ENCODE measurements at regions not wholly inside any gene's neighbourhood (a gene's known extent, or its start where the extent isn't known, plus 50 kb on each side); places are given as distances from the start of the nearest gene placed in this dataset.

- TF ChIP-seq, protein P1, sequence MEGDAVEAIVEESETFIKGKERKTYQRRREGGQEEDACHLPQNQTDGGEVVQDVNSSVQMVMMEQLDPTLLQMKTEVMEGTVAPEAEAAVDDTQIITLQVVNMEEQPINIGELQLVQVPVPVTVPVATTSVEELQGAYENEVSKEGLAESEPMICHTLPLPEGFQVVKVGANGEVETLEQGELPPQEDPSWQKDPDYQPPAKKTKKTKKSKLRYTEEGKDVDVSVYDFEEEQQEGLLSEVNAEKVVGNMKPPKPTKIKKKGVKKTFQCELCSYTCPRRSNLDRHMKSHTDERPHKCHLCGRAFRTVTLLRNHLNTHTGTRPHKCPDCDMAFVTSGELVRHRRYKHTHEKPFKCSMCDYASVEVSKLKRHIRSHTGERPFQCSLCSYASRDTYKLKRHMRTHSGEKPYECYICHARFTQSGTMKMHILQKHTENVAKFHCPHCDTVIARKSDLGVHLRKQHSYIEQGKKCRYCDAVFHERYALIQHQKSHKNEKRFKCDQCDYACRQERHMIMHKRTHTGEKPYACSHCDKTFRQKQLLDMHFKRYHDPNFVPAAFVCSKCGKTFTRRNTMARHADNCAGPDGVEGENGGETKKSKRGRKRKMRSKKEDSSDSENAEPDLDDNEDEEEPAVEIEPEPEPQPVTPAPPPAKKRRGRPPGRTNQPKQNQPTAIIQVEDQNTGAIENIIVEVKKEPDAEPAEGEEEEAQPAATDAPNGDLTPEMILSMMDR (IDR thresholded peaks at IDR 0.05) = no peak
- no peak for TF ChIP-seq POLR2AphosphoS5 (IDR thresholded peaks at IDR 0.05; ENCODE audit: insufficient read depth in 1 of 2, low read depth in 1 of 2)
These were observed 718.2 kb downstream of the SEMA5A start for GRCh38 chr5:8827696-8828095.
